H1 (cell line): ENCODE measurements at regions not wholly inside any gene's neighbourhood (a gene's known extent, or its start where the extent isn't known, plus 50 kb on each side); places are given as distances from the start of the nearest gene placed in this dataset.

Experiments
- CTCF ChIA-PET: fragments of 300-600 bp; sonication (Branson Sonifier 250); formaldehyde crosslinking; loops from one replicate; lab custom pipeline; 2021; ENCODE audit not compliant: partially characterized antibody; lab: Charles Lee
- POLR2A ChIA-PET: fragments of 300-600 bp; sonication (Branson Sonifier 250); formaldehyde crosslinking; loops from one replicate; lab custom pipeline; 2021; ENCODE audit warnings: inconsistent platforms; ENCODE audit not compliant: partially characterized antibody; lab: Charles Lee
- DNase-seq, 2 experiments: peaks; one replicate each; pipeline versions ENCODE4 v3.0.0 to v3.0.0-alpha.2; 2010 to 2022; ENCODE audit warnings: low spot score in 2 of 2, low read depth in 1 of 2, mixed read lengths in 1 of 2
- FAIRE-seq: peaks from 2 replicates; lab custom pipeline; 2011; peaks lifted over from hg19 to GRCh38; lab: Jason Lieb, UNC
- H2AFZ ChIP-seq: 2 replicates; pipeline ENCODE4 v1.8.1; 2012; ENCODE audit warnings: low read length, inconsistent platforms
- H2AK5ac ChIP-seq: 2 replicates; pipeline ENCODE4 v1.6.1; 2013; ENCODE audit warnings: low read depth, low read length
- H2BK120ac ChIP-seq: replicated peaks from 2 replicates; pipeline ENCODE3; 2013; ENCODE audit warnings: low read depth, low read length, inconsistent platforms
- H2BK12ac ChIP-seq: 2 replicates; pipeline ENCODE4 v1.6.1; 2013; ENCODE audit warnings: low read depth, low read length
- H2BK15ac ChIP-seq: 2 replicates; pipeline ENCODE4 v1.6.1; 2013; ENCODE audit warnings: low read length
- H2BK20ac ChIP-seq: 2 replicates; pipeline ENCODE4 v1.6.1; 2013; ENCODE audit warnings: low read length
- H2BK5ac ChIP-seq: 2 replicates; pipeline ENCODE4 v1.6.1; 2013; ENCODE audit warnings: low read depth, low read length
- H3K14ac ChIP-seq: 2 replicates; pipeline ENCODE4 v1.6.1; 2013; ENCODE audit warnings: inconsistent platforms; ENCODE audit not compliant: insufficient read length
- H3K18ac ChIP-seq: 2 replicates; pipeline ENCODE4 v1.6.1; 2013; ENCODE audit warnings: low read length; ENCODE audit errors: extremely low read depth
- H3K23ac ChIP-seq: 2 replicates; pipeline ENCODE4 v1.6.1; 2013; ENCODE audit warnings: inconsistent platforms; ENCODE audit not compliant: insufficient read length
- H3K23me2 ChIP-seq: 2 replicates; pipeline ENCODE4 v1.6.1; 2013; ENCODE audit warnings: low read depth, low read length
- H3K27ac ChIP-seq: 2 replicates; pipeline ENCODE4 v1.6.1; 2011; ENCODE audit warnings: low read depth, low read length, inconsistent platforms
- H3K27me3 ChIP-seq, 4 experiments: replicated peaks in 1 of 4; 1 replicate in 1 of 4; 2 replicates in 3 of 4; pipeline versions ENCODE4 v1.6.1 to v1.8.1; 2011 to 2013; ENCODE audit warnings: low read length in 3 of 4, mild to moderate bottlenecking in 3 of 4, inconsistent platforms in 2 of 4, mixed read lengths in 2 of 4, moderate library complexity in 1 of 4; ENCODE audit not compliant: control insufficient read depth in 3 of 4, insufficient read depth in 3 of 4; ENCODE audit errors: extremely low read depth in 1 of 4
- H3K36me3 ChIP-seq, 4 experiments: 2 replicates each; pipeline versions ENCODE4 v1.6.1 to v1.8.1; 2011 to 2013; ENCODE audit warnings: mild to moderate bottlenecking in 4 of 4, low read length in 3 of 4, moderate library complexity in 2 of 4, control low read depth in 1 of 4, inconsistent platforms in 1 of 4; ENCODE audit not compliant: insufficient read depth in 4 of 4, control insufficient read depth in 2 of 4
- H3K4ac ChIP-seq: replicated peaks from 2 replicates; pipeline ENCODE3; 2013; ENCODE audit warnings: low read length, low read depth, mixed read lengths, inconsistent platforms; ENCODE audit not compliant: insufficient read length
- H3K4me1 ChIP-seq, 4 experiments: replicated peaks in 1 of 4; 1 replicate in 1 of 4; 2 replicates in 3 of 4; pipeline versions ENCODE4 v1.6.1 to v1.8.1; 2011 to 2013; ENCODE audit warnings: low read length in 3 of 4, inconsistent platforms in 2 of 4, mixed read lengths in 1 of 4; ENCODE audit not compliant: insufficient read depth in 4 of 4, control insufficient read depth in 3 of 4
- H3K4me2 ChIP-seq, 2 experiments: 2 replicates each; pipeline versions ENCODE4 v1.6.1 to v1.8.1; 2011 to 2013; ENCODE audit warnings: low read depth in 2 of 2, low read length in 2 of 2, control low read depth in 1 of 2, inconsistent platforms in 1 of 2, mild to moderate bottlenecking in 1 of 2; ENCODE audit not compliant: insufficient read depth in 1 of 2
- H3K4me3 ChIP-seq, 4 experiments: fragments of 200-600, 300-600 bp in 1 of 4; sonication (generic), shearing (Covaris generic), sonication (Bioruptor Twin) in 1 of 4; 2 replicates each; pipeline versions ENCODE4 v1.5.1 to v1.8.1; 2011 to 2016; ENCODE audit warnings: low read length in 4 of 4, low read depth in 3 of 4, control low read depth in 2 of 4, inconsistent platforms in 2 of 4, mild to moderate bottlenecking in 2 of 4, mixed read lengths in 1 of 4, moderate library complexity in 1 of 4; ENCODE audit not compliant: insufficient read depth in 2 of 4; ENCODE audit errors: extremely low read depth in 1 of 4
- H3K56ac ChIP-seq: replicated peaks from 2 replicates; pipeline ENCODE3; 2013; ENCODE audit warnings: low read depth, mild to moderate bottlenecking, mixed read lengths, low read length, inconsistent platforms; ENCODE audit not compliant: insufficient read length
- H3K79me1 ChIP-seq: 2 replicates; pipeline ENCODE4 v1.6.1; 2013; ENCODE audit warnings: low read depth, low read length, control low read depth
- H3K79me2 ChIP-seq, 2 experiments: 2 replicates each; pipeline versions ENCODE4 v1.6.1 to v1.8.1; 2012 to 2013; ENCODE audit warnings: low read length in 2 of 2, mild to moderate bottlenecking in 2 of 2, inconsistent platforms in 1 of 2; ENCODE audit not compliant: insufficient read depth in 2 of 2, control insufficient read depth in 1 of 2
- H3K9ac ChIP-seq, 4 experiments: replicated peaks in 1 of 4; 1 replicate in 1 of 4; 2 replicates in 3 of 4; pipeline versions ENCODE4 v1.6.1 to v1.8.1; 2011 to 2013; ENCODE audit warnings: low read depth in 3 of 4, low read length in 3 of 4, control low read depth in 2 of 4, mild to moderate bottlenecking in 2 of 4, moderate library complexity in 2 of 4, inconsistent platforms in 1 of 4; ENCODE audit errors: extremely low read depth in 1 of 4
- H3K9me3 ChIP-seq, 2 experiments: 2 replicates each; pipeline versions ENCODE4 v1.6.1 to v1.8.1; 2012 to 2013; ENCODE audit warnings: mild to moderate bottlenecking in 2 of 2, moderate library complexity in 2 of 2, control low read depth in 1 of 2, inconsistent platforms in 1 of 2, low read depth in 1 of 2, low read length in 1 of 2, mixed read lengths in 1 of 2; ENCODE audit not compliant: insufficient read depth in 2 of 2
- H4K20me1 ChIP-seq, 2 experiments: replicated peaks in 1 of 2; 2 replicates each; pipeline versions ENCODE3 to v1.8.1; 2011 to 2013; ENCODE audit warnings: inconsistent platforms in 2 of 2, low read length in 2 of 2, mild to moderate bottlenecking in 1 of 2; ENCODE audit not compliant: insufficient read depth in 2 of 2, control insufficient read depth in 1 of 2
- H4K5ac ChIP-seq: 2 replicates; pipeline ENCODE4 v1.6.1; 2013; ENCODE audit warnings: low read length, low read depth, mixed read lengths, inconsistent platforms; ENCODE audit not compliant: insufficient read length
- H4K8ac ChIP-seq: 2 replicates; pipeline ENCODE4 v1.8.0; 2013; ENCODE audit warnings: mild to moderate bottlenecking, moderate library complexity, low read length, inconsistent platforms; ENCODE audit not compliant: insufficient read depth; ENCODE audit errors: extremely low read depth
- H4K91ac ChIP-seq: replicated peaks from 2 replicates; pipeline ENCODE3; 2013; ENCODE audit warnings: low read length, mixed read lengths, inconsistent platforms; ENCODE audit not compliant: insufficient read length
- BCL11A ChIP-seq, 2 experiments: IDR thresholded peaks; one replicate each; pipeline ENCODE4 v1.6.1; 2011; ENCODE audit warnings: low read depth in 2 of 2, low read length in 2 of 2, mild to moderate bottlenecking in 2 of 2
- BRCA1 ChIP-seq: IDR thresholded peaks from 2 replicates; pipeline ENCODE4 v1.6.1; 2012; ENCODE audit warnings: low read depth, low read length, improper control_type of control experiment
- CHD1 ChIP-seq: IDR thresholded peaks from 2 replicates; pipeline ENCODE4 v1.6.1; 2012; ENCODE audit warnings: low read depth, low read length, improper control_type of control experiment
- CREB1 ChIP-seq: IDR thresholded peaks from 2 replicates; pipeline ENCODE4 v1.6.1; 2012; ENCODE audit warnings: inconsistent platforms
- EGR1 ChIP-seq: IDR thresholded peaks from 2 replicates; pipeline ENCODE4 v1.6.1; 2011; ENCODE audit warnings: low read depth, low read length, borderline replicate concordance
- EZH2 ChIP-seq: fragments of 200-600 bp; sonication (generic); IDR thresholded peaks from 2 replicates; pipeline ENCODE4 v1.7.1; 2012; ENCODE audit warnings: low read depth, mild to moderate bottlenecking, moderate library complexity, low read length, inconsistent platforms; ENCODE audit not compliant: severe bottlenecking
- FOSL1 ChIP-seq: IDR thresholded peaks from 2 replicates; pipeline ENCODE4 v1.6.1; 2011; ENCODE audit warnings: mild to moderate bottlenecking, low read depth, low read length, moderate library complexity; ENCODE audit not compliant: insufficient read depth
- KDM1A ChIP-seq: fragments of 200-600, 300-600 bp; sonication (generic); IDR thresholded peaks from 2 replicates; pipeline ENCODE4 v1.7.1; 2016; ENCODE audit warnings: mild to moderate bottlenecking, low read length, borderline replicate concordance
- PHF8 ChIP-seq: fragments of 200-600 bp; sonication (generic); conservative IDR thresholded peaks from 2 replicates; pipeline ENCODE4 v1.7.1; 2012; ENCODE audit warnings: low read depth, mild to moderate bottlenecking, inconsistent platforms, low read length, moderate library complexity
- POLR2A ChIP-seq, 2 experiments: IDR thresholded peaks; 1 replicate in 1 of 2; 2 replicates in 1 of 2; pipeline ENCODE4 v1.6.1; 2011; ENCODE audit warnings: low read depth in 2 of 2, low read length in 2 of 2, mild to moderate bottlenecking in 2 of 2; ENCODE audit errors: control extremely low read depth in 1 of 2
- POLR2AphosphoS5 ChIP-seq: IDR thresholded peaks from 2 replicates; pipeline ENCODE4 v1.6.1; 2011; ENCODE audit warnings: low read depth, low read length
- RXRA ChIP-seq: IDR thresholded peaks from 2 replicates; pipeline ENCODE4 v1.6.1; 2011; ENCODE audit warnings: low read depth, mild to moderate bottlenecking, low read length, moderate library complexity; ENCODE audit not compliant: insufficient read depth
- SIX5 ChIP-seq: IDR thresholded peaks from 2 replicates; pipeline ENCODE4 v1.6.1; 2011; ENCODE audit warnings: mild to moderate bottlenecking, low read depth, low read length
- TAF1 ChIP-seq: IDR thresholded peaks from 2 replicates; pipeline ENCODE4 v1.6.1; 2011; ENCODE audit warnings: mild to moderate bottlenecking, low read depth, low read length
- TEAD4 ChIP-seq: IDR thresholded peaks from 2 replicates; pipeline ENCODE4 v1.6.1; 2012; ENCODE audit warnings: low read depth, low read length, inconsistent platforms, mixed read lengths
- WGBS, 2 experiments: shearing (Covaris generic) in 1 of 2; methylation state at CpG; one replicate each; pipeline versions ENCODE4 v1.1.6 to v1.1.7; 2013 to 2015; ENCODE audit warnings: low lambda C conversion rate in 2 of 2, mixed read lengths in 2 of 2, inconsistent platforms in 1 of 2, low coverage in 1 of 2, missing lambda C conversion rate in 1 of 2; ENCODE audit not compliant: insufficient replicate concordance in 2 of 2, insufficient coverage in 1 of 2, insufficient read length in 1 of 2; ENCODE audit errors: extremely low coverage in 1 of 2, missing lambda C conversion rate in 1 of 2; 5-methylcytosine and 5-hydroxymethylcytosine counted together
- TF ChIP-seq, protein P1 (sequence below): IDR thresholded peaks from 2 replicates; pipeline ENCODE4 v1.6.1; 2011; ENCODE audit warnings: low read depth, mild to moderate bottlenecking, low read length; ENCODE audit not compliant: insufficient read depth

DNA sequence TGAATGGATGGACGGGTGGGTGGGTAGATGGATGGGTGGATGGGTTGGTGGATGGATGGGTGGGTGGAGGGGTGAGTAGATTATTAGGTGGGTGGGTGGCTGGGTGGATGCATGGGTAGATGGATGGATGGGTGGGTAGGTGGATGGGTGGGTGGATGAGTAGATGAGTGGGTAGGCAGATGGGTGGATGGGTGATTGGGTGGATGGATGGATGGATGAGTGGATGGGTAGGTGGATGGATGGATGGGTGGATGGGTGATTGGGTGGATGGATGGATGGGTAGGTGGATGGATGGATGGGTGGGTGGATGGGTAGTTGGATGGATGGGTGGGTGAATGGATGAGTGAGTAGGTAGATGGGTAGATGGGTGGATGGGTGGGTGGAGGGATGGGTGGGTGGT is 59.6 kb upstream of the ADGRA1 start:
- no peaks in the 10 kb centered on the region for H4K20me1 ChIP-seq
- H3K36me3 ChIP-seq = no peaks in the 10 kb centered on the region
- CTCF ChIA-PET = no interaction called here
- H3K27ac ChIP-seq = no peak overlapping the region
- FAIRE-seq (no peak), DNase-seq (no peak)
- H2BK5ac ChIP-seq = no peak overlapping the region
- H3K23ac ChIP-seq = no peak overlapping the region
- POLR2A ChIA-PET = interaction anchor here (0.7 kb wide), 1 partner anchor 254 kb away, joined by 3 read pairs; no protein-coding TSS in a partner anchor
- no peak overlapping the region for H4K91ac ChIP-seq
- peaks cover 0 to 10% (median 6%) of the 10 kb centered on the region in 4 experiments; a peak in 4 of 7 replicates for H3K4me1 ChIP-seq
- no peak overlapping the region for H3K18ac ChIP-seq
- no peak overlapping the region for H3K56ac ChIP-seq
- no peak overlapping the region for H3K4ac ChIP-seq
- H2BK12ac ChIP-seq = no peak overlapping the region
- no peak overlapping the region for H3K14ac ChIP-seq
- H3K4me3 ChIP-seq = no peak overlapping the region
- peaks cover 0 to 7% (median 4%) of the 10 kb centered on the region in 4 experiments; a peak in 4 of 7 replicates for H3K27me3 ChIP-seq
- no peak overlapping the region for H2AFZ ChIP-seq
- H4K5ac ChIP-seq = no peak overlapping the region
- H3K79me2 ChIP-seq = no peaks in the 10 kb centered on the region
- H3K23me2 ChIP-seq = peaks cover 5% of the 10 kb centered on the region; the same call in 1 of the 2 replicates
- H3K4me2 ChIP-seq = no peak overlapping the region
- no peaks in the 10 kb centered on the region; a peak in 1 of 4 replicates for H3K9me3 ChIP-seq
- H3K9ac ChIP-seq = no peak overlapping the region
- H2AK5ac ChIP-seq = no peak overlapping the region
- no peak overlapping the region for H4K8ac ChIP-seq
- H3K79me1 ChIP-seq = no peaks in the 10 kb centered on the region
- no peak overlapping the region for H2BK15ac ChIP-seq
- H2BK120ac ChIP-seq = no peak overlapping the region
- no peak overlapping the region for H2BK20ac ChIP-seq
- whole genome bisulfite sequencing, 2 experiments = 100% methylated on average over 1 of the region's 1 CpG; no CpG with 5 or more reads in 1 of the 2 experiments
- no peak for TF ChIP-seq KDM1A
- no peak for TF ChIP-seq TEAD4
- TF ChIP-seq POLR2A (IDR thresholded peaks at IDR 0.05; ENCODE audit: control extremely low read depth in 1 of 2, low read depth in 2 of 2, low read length in 2 of 2) = no peak
- TF ChIP-seq, protein P1, sequence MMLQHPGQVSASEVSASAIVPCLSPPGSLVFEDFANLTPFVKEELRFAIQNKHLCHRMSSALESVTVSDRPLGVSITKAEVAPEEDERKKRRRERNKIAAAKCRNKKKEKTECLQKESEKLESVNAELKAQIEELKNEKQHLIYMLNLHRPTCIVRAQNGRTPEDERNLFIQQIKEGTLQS = no peak
- no peak for TF ChIP-seq CHD1
- TF ChIP-seq BRCA1 = no peak
- TF ChIP-seq BCL11A (IDR thresholded peaks at IDR 0.05; ENCODE audit: low read depth in 2 of 2, low read length in 2 of 2) = no peak
- no peak for TF ChIP-seq EZH2
- TF ChIP-seq EGR1 = no peak
- TF ChIP-seq PHF8 = no peak
- TF ChIP-seq RXRA = no peak
- no peak for TF ChIP-seq TAF1
- no peak for TF ChIP-seq SIX5
- TF ChIP-seq CREB1 = no peak
- TF ChIP-seq POLR2AphosphoS5 = no peak
- no peak for TF ChIP-seq FOSL1
